ENCODE measurements at regions not wholly inside any gene's neighbourhood (a gene's known extent, or its start where the extent isn't known, plus 50 kb on each side); places are given as distances from the start of the nearest gene placed in this dataset.
"Not testable (repeated sequence)": the region's sequence is repeated elsewhere in the genome, so short reads cannot be mapped to it uniquely, and the experiment has no call there.

- H3K27me3 ChIP-seq (ENCODE audit: insufficient read depth, low read depth, low read length); H3K79me2 ChIP-seq (replicated peaks; ENCODE audit: insufficient read depth, low read length); H4K20me1 ChIP-seq (ENCODE audit: insufficient read depth); H3K27ac ChIP-seq (ENCODE audit: low read length); H3K9ac ChIP-seq (ENCODE audit: low read length); H3K9me2 ChIP-seq (ENCODE audit: insufficient read depth, low read length); H3K9me3 ChIP-seq (ENCODE audit: low read length); H3K4me2 ChIP-seq (ENCODE audit: low read length); H3F3A ChIP-seq (ENCODE audit: insufficient read depth, low read length, poor library complexity, severe bottlenecking); H3K36me3 ChIP-seq (ENCODE audit: insufficient read depth, low read length); H2AFZ ChIP-seq (ENCODE audit: low read depth, low read length); H3K4me3 ChIP-seq (ENCODE audit: low read length): not testable (repeated sequence)
These were observed 54.8 kb upstream of the LARP1 start for GRCh38 chr5:154700289-154700928.

DNA sequence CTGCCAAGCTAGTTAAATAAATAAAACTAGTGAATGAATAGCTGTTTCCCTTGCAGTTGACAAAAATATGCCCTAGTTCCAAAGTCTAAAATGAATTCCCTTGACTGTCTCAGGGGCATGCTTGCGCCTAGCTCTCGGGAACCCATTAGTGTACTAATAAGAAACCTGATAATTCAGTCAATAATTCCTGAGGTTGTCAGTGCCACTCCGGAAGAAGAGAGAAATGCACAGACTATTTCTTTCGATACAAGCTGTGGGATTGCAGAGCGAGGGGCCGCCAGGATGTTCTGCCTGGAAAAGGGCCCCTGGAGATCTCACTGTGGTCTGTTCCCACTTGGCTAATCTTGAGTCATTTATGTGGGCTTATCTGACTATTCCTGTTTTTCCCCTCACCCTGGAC is 56.4 kb upstream of the LARP1 start:
- H3F3A ChIP-seq (ENCODE audit: insufficient read depth, low read length, poor library complexity, severe bottlenecking), result no peaks in the 10 kb centered on the region
- H3K27ac ChIP-seq (ENCODE audit: low read length), result no peak overlapping the region
- H3K27me3 ChIP-seq (ENCODE audit: insufficient read depth, low read depth, low read length), result no peaks in the 10 kb centered on the region
- H3K9ac ChIP-seq (ENCODE audit: low read length), result no peak overlapping the region
- no peaks in the 10 kb centered on the region for H3K9me3 ChIP-seq (ENCODE audit: low read length)
- H4K20me1 ChIP-seq (ENCODE audit: insufficient read depth), result no peaks in the 10 kb centered on the region
- no peak overlapping the region for H3K4me2 ChIP-seq (ENCODE audit: low read length)
- no peaks in the 10 kb centered on the region for H3K9me2 ChIP-seq (ENCODE audit: insufficient read depth, low read length)
- H3K4me3 ChIP-seq (ENCODE audit: low read length), result no peak overlapping the region
- no peaks in the 10 kb centered on the region for H3K79me2 ChIP-seq (replicated peaks; ENCODE audit: insufficient read depth, low read length)
- H2AFZ ChIP-seq (ENCODE audit: low read depth, low read length), result no peak overlapping the region
- no peaks in the 10 kb centered on the region for H3K36me3 ChIP-seq (ENCODE audit: insufficient read depth, low read length)
- TF ChIP-seq POLR2AphosphoS5 (IDR thresholded peaks at IDR 0.05) (no peak), EP300 (conservative IDR thresholded peaks at IDR 0.05; ENCODE audit: poor library complexity, severe bottlenecking) (no peak), REST (IDR thresholded peaks at IDR 0.05; ENCODE audit: borderline replicate concordance) (no peak), MXI1 (conservative IDR thresholded peaks at IDR 0.05; ENCODE audit: poor library complexity, severe bottlenecking) (no peak), RAD21 (conservative IDR thresholded peaks at IDR 0.05) (no peak), SMC3 (conservative IDR thresholded peaks at IDR 0.05; ENCODE audit: poor library complexity) (no peak), CTCF (IDR thresholded peaks at IDR 0.05; ENCODE audit: poor library complexity, severe bottlenecking) (no peak), TAF1 (IDR thresholded peaks at IDR 0.05; ENCODE audit: low read depth) (no peak), EZH2 (IDR thresholded peaks at IDR 0.05; ENCODE audit: borderline replicate concordance, insufficient read depth, low read length, poor library complexity, severe bottlenecking) (no peak)

DNA sequence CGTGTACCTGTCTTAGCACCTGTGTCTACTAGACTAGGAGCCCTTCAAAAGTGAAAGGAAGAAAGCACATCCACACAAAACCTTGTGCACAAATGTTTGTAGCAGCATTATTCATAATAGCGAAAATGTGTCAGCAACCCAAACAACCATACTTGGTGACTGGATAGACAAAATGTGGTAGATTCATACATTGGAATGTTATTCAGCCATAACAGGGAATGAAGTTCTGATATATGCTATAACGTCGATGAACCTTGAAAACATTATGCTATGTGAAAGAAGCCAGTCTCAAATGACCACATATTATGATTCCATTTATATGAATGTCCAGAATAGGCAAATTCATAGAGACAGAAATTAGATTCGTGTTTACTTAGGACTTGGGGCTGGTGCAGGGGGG is 57.8 kb upstream of the LARP1 start:
- Histone ChIP-seq H3K27me3 (ENCODE audit: insufficient read depth, low read depth, low read length) (no peaks in the 10 kb centered on the region), H3K4me2 (ENCODE audit: low read length) (no peak overlapping the region), H3K27ac (ENCODE audit: low read length) (no peak overlapping the region), H3K79me2 (replicated peaks; ENCODE audit: insufficient read depth, low read length) (no peaks in the 10 kb centered on the region), H3F3A (ENCODE audit: insufficient read depth, low read length, poor library complexity, severe bottlenecking) (no peaks in the 10 kb centered on the region), H4K20me1 (ENCODE audit: insufficient read depth) (no peaks in the 10 kb centered on the region), H3K4me3 (ENCODE audit: low read length) (no peak overlapping the region), H2AFZ (ENCODE audit: low read depth, low read length) (no peak overlapping the region), H3K9me3 (ENCODE audit: low read length) (no peaks in the 10 kb centered on the region), H3K9me2 (ENCODE audit: insufficient read depth, low read length) (no peaks in the 10 kb centered on the region), H3K36me3 (ENCODE audit: insufficient read depth, low read length) (no peaks in the 10 kb centered on the region), H3K9ac (ENCODE audit: low read length) (no peak overlapping the region)
- TF ChIP-seq CTCF (IDR thresholded peaks at IDR 0.05; ENCODE audit: poor library complexity, severe bottlenecking) (no peak), EZH2 (IDR thresholded peaks at IDR 0.05; ENCODE audit: borderline replicate concordance, insufficient read depth, low read length, poor library complexity, severe bottlenecking) (no peak)
